ENCODE measurements at regions not wholly inside any gene's neighbourhood (a gene's known extent, or its start where the extent isn't known, plus 50 kb on each side); places are given as distances from the start of the nearest gene placed in this dataset.

DNA sequence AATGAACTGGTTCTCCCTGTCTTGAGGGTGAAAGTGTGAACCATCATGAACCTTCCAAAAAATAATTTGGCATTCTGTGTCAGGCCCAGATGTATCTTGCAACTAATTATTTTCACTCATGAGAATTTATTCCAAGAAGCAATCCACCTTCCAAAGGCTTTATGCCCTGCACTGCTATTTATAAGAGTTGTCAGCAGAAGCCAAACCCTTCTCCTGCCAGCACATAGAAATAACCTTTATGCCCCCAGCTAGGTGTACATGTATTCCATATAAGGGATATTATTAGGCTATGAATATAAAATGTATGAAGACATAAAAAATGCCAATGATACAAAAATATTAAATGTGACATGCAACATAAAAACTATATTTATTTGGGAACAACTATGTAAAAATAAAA lies 69.0 kb upstream of the GDF10 start:
- DNase-seq (ENCODE audit: low read depth in 2 of 2): no peak

DNA sequence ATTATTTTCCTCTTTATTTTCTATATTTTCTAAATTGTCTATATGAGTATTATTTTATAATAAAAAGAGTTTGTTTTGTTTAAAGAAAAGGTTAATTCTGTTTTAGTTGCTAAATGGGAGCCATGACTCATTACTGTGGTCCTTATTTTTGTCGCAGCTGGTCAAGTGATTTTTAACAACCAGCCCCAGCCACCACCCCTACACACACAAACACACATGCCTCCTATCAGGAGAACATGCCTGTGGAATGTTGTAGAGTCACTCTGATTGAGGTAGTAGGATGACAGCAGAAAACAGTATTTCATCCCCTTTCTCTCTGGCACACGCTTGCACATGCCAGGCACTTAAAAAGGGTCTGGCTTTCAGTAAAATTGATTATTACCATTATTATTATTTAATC lies 68.6 kb upstream of the GDF10 start:
- no peak for DNase-seq (ENCODE audit: low read depth in 2 of 2)

DNA sequence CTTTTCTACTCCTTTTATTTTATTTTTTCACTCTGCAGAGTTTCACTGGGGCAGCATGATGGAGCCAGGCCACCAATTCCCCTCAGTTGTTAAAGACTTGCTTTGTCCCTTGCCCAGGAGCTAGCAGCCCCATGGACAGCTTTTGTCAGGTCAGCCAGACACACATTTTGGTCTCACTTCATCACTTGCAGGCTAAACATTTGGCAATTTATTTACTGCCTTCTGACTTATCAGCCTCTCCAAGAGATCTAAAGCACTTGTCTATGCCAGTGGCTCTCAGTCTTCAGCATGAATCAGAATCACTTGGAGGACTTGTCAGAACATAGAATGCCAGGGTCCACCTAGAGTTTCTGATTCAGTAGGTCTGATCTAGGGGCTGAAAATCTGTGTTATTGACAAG lies 66.4 kb upstream of the GDF10 start:
- DNase-seq (ENCODE audit: low read depth in 2 of 2): no peak

DNA sequence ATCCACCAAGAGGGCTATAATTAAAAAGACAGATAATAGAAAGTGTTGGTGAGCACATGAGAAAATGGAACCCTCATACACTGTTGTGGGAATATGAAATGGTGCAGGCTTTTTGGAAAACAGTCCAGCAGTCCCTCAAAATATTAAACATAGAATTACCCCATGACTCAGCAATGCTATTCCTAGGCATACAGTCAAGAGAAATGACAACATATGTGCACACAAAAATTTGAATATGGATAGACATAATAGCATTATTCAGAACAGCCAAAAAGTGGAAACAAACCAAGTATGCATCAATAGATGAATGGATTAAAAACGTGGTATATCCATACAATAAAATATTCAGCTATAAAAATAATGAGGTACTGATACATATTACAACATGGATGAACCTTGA lies 64.5 kb upstream of the GDF10 start:
- no peak for DNase-seq (ENCODE audit: low read depth in 2 of 2)

DNA sequence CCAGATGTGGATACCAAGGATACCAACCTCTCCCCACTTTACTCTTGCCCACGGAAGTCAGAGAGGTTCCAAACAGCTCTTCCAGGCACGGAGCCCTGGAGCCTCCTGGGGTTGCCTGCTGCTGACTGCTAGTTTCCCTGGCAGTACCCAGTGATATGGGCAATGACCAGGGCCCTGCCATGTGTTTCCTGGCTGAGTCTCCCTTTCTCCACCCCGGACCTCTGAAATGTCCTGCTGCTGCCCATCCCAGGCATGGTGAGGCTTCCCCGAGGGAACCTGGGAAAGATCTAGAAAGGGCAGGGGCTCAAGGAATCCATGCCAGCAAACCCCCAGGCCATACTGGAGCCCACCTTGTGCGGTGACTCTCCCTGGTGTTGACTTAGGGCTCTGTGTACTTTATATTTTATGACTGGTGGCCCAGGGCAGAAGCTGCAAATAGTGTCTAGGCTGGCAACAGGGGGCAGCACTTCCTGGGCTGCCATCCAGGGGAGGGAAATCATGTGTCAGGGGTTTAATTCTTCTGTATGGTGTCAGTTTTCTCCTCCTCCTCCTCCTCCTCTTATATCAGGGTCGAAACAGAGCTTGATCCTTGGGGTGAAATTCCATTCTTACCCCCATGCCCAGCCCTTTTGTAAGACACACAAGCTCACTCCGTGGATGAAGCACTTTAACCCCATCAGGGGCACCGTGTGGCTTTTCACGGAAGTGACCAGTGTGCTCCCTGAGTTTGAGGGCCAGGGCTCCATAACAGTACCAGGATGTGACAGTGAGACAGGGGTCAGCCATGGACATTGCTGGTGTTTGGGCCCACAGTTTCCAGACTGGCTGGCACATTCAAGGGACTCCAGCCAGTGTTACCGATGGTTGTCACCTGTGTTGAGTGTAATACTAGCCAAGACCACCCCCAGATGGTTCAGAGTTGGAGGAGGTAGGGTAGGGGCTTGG lies 62.4 kb upstream of the GDF10 start:
- DNase-seq (ENCODE audit: low read depth in 2 of 2): no peak

DNA sequence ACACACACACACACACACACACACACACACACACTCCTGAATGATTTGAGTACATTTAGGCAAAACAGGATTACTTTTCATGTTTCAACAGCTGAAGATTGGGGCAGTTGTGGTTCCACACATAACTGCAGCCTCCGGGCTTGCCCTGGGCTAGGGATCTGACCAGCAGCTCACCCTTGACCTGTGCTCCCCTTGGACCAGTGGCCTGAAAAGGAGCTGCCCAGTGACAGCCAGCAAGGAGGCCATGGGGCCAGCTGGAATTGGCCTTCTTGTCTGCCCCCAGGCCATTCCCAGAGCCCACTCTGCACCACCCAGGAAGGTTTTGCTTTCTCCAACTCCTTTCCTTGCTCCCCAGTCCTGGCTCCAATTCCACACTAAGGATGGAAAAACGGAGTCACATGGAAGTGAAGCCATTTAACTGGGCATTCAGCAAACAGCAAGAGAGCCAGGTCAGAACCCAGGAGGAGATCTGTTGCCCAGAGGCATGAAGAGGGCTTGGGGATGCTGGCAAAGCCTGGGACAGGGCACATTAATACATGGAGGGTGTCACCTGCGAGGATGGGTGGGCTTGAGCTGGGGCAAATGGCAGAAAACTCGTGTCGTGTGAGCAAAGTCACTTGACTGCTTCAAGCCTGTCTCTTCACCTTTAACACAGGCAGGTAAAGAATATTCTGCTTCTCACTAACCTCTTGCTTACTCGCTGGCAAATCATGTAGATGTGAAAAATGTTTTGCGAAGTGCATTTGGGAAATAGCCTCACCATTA lies 61.5 kb upstream of the GDF10 start:
- no peak for DNase-seq (ENCODE audit: low read depth in 2 of 2)

DNA sequence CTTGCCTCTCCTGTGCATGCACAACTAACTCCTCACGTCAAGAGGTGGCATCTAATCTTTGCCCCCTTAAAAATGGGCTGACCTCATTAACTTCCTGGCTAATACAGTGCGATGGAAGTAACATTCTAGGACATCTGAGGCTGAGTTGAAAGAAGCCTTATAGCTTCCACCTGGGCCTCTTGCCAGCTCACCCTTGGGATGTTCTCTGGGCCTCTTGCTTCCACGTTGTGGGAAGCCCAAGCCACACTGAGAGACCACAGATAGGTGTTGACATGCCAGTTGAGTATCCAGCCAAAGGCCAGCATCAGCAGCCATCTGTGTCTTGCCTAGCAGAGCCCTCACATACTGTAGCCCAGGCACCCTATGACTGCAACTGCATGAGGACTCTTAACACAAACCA lies 60.8 kb upstream of the GDF10 start:
- no peak for DNase-seq (ENCODE audit: low read depth in 2 of 2)

DNA sequence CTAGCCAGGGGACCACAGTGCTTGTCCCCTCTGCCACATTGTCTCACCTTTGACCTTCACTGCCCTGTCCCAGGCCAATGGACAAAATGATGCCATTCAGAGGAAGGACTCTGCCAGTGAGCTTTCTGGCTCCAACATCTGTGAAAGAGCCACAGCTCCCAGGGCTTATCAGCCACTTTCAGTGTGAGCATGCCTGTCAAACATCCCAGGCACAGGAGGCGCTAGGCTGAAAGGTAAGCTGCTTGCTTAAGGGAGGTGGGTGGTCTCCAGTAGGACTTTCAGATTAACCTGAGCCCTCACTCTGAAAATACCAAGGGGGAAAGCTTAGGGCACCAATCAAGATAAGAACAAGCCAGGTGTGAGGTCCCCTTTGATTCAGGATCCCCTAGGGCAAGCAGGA lies 59.8 kb upstream of the GDF10 start:
- DNase-seq (ENCODE audit: low read depth in 2 of 2): no peak

DNA sequence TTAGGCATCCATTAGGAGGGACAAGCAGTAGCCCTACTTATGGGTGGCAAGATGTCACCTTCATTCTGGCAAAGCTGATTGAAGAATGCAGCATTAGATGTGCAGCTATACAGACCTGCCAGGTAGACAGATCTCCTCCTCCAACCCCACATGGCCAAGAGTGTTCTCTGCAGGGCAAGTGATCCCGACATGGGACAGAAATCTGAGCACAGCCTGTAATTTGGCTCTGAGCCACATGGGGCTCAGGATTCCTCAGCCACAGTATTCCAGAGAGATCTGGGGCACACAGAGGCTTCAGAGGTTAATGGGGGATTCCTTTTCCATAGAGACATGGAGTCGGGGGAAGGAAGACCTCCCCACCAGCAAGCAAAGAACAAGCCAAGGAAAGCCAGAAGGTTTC lies 58.7 kb upstream of the GDF10 start:
- no peak for DNase-seq (ENCODE audit: low read depth in 2 of 2)

DNA sequence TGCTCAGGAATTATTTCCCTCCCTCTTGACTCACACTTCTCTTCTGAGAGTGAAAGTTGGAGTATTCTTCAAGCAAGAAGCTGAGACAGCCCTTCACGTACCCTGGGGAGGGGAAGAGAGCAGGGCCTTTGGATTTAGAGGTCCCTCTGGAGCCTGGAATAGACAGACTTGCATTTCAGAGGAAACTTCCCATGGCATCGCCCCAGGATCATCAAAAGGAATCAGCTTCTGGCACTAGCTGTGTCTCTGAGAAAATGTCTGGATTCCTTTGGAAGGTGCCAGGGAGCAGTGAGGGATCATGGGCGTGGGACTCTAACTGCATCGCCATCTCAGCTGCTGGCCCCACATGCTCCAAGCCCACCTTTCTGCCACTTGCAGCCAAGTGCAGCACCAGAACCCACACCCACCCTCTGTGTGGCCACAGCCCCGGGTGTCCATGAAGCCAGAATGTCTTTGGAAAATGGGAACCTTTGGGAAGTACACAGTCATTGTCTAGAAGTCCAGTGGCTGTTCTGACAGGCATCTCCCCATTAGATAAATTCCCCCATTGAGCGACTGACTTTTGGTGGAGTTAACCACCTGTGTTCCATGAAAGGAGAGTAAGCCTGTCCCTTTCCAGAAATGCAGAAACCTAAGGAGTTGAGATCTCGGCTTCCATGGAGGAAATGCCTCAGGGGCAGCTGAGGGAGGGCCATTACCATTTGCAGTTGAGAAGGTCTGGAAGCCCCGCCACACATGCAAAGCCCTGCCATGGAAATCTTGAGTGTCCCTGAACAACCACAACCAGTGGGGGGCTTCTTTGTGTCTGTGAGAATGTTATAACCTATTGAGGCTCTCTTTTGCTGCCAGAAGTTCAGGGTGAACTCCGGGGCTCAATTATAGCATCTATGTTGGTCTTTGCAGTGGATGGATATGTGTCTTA lies 57.8 kb upstream of the GDF10 start:
- no peak for DNase-seq (ENCODE audit: low read depth in 2 of 2)

DNA sequence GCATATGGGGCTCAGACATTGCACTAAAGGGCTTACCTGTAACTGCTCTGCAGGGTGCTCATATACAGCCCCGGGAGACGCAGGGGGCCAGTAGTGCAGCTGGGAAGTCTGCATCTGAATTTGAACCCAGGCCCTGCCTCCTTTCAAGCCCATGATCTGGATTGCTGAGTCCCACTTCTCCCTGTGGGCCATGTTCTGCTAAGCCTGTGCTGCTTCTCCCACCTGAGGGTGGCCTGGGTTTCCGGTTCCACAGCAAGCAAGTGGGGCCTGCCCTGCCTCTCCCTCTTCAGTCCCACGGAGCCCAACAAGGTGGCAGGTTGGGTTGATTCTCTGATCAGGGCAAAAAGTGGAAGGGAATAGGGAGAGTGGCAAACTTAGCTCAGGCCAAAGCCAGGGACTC lies 56.6 kb upstream of the GDF10 start:
- no peak for DNase-seq (ENCODE audit: low read depth in 2 of 2)

DNA sequence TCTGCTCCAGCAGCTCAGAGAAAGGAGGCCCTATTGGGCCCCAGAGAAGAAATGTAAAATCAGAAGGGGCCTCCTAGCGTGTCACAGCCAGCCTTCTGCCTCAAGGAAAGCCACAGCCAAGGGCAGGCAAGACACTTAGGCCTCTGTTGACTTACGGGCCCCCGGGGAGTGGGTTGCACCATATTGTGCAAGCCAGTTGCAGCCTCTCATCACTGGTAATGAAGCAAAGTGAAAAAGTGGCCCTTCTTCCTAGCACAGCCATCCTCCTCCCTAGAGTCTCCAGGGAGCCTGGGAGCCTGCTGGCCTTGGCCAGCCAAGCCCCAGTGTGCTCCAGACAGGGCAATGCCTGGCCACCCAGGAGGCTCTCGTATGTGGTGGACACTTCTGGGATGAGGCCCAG lies 56.2 kb upstream of the GDF10 start:
- no peak for DNase-seq (ENCODE audit: low read depth in 2 of 2)

DNA sequence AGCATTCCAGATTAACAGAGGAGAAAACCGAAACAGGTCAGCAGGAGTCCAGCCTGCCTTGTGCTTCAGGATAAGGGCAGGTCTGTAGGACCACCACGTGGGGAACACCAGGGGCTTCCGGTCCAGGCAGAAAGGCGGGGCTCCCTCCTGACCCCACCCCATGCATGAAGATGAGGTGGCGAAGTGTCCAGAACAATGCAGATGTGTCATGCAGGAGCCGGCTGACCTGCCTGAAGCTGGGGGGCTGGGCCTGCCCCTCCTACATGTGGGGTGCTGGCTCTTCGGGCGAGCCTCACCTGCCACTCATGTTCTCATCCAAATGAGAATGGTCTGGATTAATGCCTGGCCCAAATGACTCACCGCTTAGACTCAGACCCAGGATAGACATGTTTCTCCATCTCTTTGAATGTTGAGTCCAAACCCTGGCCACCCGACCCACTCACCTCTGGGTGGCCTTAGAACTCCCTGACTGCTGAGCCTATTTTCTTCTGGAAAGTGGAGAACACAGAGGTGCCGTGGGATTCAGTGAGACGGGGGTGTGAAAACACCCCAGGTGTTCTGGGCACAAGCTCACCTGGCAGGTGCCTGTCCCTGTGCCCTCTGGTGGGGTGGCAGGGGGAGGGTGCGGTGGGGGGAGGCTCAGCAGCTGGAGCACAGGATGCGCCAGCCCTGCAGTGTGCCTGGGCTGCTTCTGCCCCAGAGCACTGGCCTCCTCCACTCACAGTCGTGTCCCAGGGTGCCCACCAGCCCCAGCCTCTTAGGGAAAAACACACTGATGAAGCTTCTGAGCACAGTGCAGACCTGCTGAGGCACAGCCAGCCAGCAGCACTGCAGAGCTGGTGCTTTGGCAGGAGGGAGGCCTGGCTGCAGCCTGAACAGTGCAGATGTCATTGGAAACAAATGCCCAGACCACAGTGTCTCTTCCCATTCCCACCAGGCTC lies 55.2 kb upstream of the GDF10 start:
- DNase-seq (ENCODE audit: low read depth in 2 of 2): no peak

DNA sequence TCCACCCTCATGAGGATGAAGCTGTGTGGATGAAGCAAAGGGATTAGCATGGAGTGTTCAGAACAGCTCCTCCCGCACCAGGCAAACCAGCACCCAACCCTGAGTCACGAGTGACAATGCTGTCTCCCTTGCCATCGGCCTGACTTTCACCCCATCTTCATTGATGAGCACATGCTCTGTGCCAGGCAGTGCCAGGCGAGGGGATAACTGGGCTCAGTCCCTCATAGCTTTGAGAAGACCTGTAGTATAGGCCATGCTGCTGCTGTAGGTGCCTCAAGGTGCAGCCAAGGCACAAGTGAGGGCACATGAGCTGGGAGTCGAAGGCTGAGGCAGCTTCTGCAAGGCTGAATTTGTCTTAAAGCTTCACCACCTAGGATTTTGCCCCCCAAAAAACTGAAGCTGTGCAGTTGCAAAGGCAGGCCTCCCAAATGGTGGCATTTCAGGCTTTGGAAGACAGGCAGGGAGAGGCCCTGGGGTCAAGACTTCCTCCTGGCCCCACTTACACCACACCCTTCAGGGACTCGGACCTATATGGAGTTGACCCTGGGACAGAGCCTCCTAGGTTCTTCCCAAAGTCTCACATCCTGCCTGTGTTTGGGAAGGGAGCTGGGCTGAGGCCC lies 54.2 kb upstream of the GDF10 start:
- no peak for DNase-seq (ENCODE audit: low read depth in 2 of 2)

DNA sequence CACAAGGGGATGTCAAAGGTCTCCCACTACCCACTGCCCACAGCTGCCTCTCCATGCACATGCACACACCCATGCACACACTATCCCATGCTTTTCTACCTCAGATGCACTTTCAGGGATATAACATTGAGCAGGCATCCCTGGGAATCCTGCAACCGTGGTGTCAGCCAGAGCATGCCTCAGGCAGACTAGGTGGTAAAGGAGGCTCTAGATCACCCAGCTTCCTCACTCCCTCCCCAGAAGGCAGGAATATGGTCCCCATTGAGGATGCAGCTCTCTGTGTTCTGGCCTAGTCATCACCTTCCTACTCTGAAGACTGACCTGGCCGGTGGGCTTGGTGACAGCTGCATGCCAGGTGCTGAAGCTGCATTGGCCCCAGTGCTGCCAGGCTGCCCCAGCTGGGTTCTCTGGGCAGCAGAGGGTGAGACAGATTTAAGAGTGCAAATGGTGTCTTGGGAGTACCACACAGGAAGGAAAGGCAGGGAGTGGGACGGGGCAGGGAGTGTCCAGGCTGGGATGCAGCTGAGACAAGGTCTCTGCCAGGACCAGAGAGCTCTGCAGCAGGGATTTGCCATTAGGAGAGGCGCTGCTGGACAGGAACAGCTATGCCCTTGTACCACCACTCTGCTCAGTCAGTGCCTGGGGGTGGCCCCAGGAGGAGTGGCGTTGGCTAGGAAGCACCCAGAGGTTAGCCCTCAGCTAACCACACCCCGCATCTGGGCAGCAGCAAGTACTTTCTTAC lies 53.4 kb upstream of the GDF10 start:
- DNase-seq (ENCODE audit: low read depth in 2 of 2): no peak

DNA sequence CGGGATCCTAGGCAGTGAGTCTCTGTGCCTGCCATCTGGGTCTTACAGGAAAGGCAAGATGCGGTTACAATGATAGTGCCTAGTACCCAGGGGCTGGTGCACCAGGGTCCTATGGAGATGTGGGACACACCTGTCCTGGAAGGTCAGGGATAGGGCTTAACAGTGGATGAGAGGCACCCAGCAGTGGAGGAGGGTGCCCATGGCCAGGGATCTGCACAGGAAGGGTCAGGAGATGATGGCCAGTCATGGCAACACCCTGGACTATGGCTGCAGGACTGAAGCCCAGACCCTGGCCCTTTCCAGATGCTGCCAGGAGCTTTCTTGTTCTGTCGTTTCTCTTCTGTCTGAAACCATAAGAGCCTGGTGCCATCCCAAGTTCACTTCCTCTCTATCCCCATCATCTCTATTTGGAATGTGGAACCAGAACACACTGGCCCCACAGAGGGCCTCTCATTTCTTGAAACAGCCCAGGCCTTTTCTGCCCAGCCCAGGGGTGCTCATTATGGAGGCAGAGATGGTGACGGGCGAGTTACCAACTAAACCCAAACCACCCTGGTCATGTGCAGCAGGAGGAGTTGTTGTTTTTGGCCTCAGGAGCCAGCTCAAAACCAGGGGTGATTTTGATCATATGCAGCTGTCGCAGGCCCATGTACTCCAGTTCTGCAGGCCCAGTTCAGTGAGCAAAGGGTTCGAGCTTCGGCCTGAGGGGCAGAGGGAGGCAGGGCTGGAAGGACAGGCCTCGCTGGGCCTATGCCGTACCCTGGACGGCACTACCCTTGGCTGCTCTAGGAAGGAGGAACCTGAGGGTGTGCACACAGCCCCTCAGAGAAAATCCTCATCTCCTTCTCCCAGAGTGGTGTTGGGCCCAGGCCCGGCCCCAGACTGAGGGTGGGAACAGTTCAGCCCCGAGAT lies 52.6 kb upstream of the GDF10 start:
- DNase-seq (ENCODE audit: low read depth in 2 of 2): no peak

DNA sequence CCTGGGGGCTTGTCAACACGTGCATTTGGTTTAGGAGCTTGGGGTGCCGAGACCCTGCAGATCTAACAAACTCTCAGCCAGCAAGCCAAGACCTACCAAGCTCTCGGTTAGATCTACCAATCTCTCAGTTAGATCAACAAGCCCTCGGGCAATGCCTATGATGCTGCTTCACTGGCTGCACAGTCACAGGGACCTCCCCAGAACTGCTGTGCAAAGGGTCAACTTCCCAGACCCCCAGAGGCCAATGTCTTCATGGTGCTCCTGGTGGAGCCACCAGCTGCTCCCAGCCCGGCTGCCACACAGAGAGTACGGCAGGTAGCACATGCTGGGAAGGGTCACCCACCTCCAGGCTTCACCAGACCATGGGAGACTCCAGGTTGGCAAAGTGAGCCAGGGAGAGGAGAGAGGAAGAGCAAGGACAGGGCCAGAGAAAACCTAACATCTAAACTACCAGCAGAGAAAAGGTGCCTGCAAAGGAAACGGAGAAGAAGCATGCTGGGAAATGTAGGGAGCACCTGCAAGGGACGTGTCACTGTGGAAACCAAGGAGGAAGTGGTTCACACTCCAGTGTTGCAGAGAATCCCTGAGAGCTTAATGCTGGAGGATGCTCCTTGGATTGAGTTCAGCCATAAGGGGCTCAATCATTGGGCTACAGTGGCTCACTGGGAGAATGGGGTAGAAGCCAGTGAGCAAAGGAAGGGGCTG lies 51.5 kb upstream of the GDF10 start:
- no peak for DNase-seq (ENCODE audit: low read depth in 2 of 2)

DNA sequence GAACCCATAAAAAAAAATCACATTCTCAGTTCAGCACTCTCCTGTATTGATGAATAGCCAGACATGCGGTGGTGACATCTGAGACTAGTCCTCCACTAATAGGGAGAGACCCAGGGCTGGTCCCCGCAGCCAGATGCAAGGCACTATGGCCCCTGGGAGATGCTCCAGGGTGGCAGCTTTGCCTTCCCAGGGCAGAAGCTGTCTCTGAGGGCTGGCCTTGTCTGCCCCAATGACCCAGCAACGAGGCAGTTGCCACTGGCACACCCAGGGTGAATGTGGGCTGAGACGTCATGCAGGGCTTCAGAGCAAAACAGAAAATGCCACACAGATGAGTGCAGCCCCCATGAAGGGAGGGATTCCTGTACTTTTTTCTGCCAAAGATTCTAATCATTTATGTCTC lies 50.1 kb upstream of the GDF10 start:
- no peak for DNase-seq (ENCODE audit: low read depth in 2 of 2)
